Body of pancreas (tissue), 4 donors: ENCODE measurements at regions not wholly inside any gene's neighbourhood (a gene's known extent, or its start where the extent isn't known, plus 50 kb on each side); places are given as distances from the start of the nearest gene placed in this dataset.

Experiments
- ATAC-seq: fragments of 150-250 bp; one replicate; pipeline ENCODE4 v1.9.1; 2016
- DNase-seq, 4 donors: peaks; one replicate each; pipeline ENCODE4 v3.0.0-alpha.2; 2019
- H3K27ac ChIP-seq, 4 donors: fragments of 200-600 bp; sonication (generic); 1 replicate in 3 of 4; 2 replicates in 1 of 4; pipeline versions ENCODE4 v1.5.1 to v1.6.1; 2016 to 2019; ENCODE audit warnings: mild to moderate bottlenecking in 1 of 4, mixed read lengths in 1 of 4, moderate library complexity in 1 of 4
- H3K27me3 ChIP-seq, 2 donors: fragments of 200-600 bp; sonication (generic); one replicate each; pipeline ENCODE4 v1.6.0; 2016; ENCODE audit warnings: mild to moderate bottlenecking in 1 of 2
- H3K36me3 ChIP-seq, 2 donors: fragments of 200-600 bp; sonication (generic); replicated peaks in 1 of 2; 2 replicates each; pipeline ENCODE4 v1.5.1; 2016; ENCODE audit warnings: low read depth in 2 of 2; ENCODE audit not compliant: insufficient read depth in 1 of 2
- H3K4me1 ChIP-seq: fragments of 200-600 bp; sonication (generic); one replicate; pipeline ENCODE4 v1.6.0; 2016
- H3K4me3 ChIP-seq, 2 donors: fragments of 200-600 bp; sonication (generic); 1 replicate in 1 of 2; 2 replicates in 1 of 2; pipeline ENCODE4 v1.5.1; 2016 to 2019
- H3K9me3 ChIP-seq, 3 donors: fragments of 200-600 bp; sonication (generic); 1 replicate in 2 of 3; 2 replicates in 1 of 3; pipeline ENCODE4 v1.5.1; 2016
- POLR2A ChIP-seq, 3 donors: fragments of 450-650 bp; IDR thresholded peaks; one replicate each; pipeline ENCODE4 v1.6.1; 2016; ENCODE audit warnings: antibody characterized with exemption in 3 of 3, mild to moderate bottlenecking in 2 of 3
- whole genome bisulfite sequencing, 2 donors: methylation state at CpG; one replicate each; pipeline ENCODE4 v1.1.5; 2017; 5-methylcytosine and 5-hydroxymethylcytosine counted together
- intact Hi-C: fragments of 100-400 bp; cut with DNase I; formaldehyde crosslinking; loops from one replicate; pipeline ENCODE4 v1.15.1; 2023
- TF ChIP-seq, protein P1 (sequence below), 7 experiments: fragments of 450-650 bp in 4 of 7; fragments of 200-600 bp in 3 of 7; sonication (generic) in 3 of 7; IDR thresholded peaks; one replicate each; pipeline ENCODE4 v1.5.1; 2016 to 2019; ENCODE audit warnings: antibody characterized with exemption in 7 of 7

DNA sequence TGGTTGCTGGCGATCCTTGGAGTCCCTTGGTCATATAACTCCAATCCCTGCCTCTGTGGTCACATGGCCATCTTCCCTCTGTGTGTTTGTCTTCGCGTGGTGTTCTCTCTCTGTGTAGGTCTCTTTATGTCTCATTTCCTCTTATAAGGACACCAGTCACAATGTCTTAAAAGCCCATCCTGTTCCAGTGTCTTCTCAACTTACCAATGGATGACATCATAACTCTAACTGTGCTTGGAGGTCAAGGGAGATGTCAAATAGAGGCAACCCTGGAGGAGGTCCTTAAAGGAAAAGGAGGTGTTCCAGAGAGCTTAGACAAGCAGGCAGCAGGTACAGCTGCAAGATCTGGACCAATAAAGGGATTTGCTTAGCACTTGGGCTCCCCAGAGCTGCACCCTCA lies 143.0 kb downstream of the BUB3 start:
- Histone ChIP-seq H3K4me1 (no peaks in the 10 kb centered on the region), H3K4me3 (no peak overlapping the region), H3K9me3 (no peaks in the 10 kb centered on the region), H3K36me3 (no peaks in the 10 kb centered on the region), H3K27me3 (no peaks in the 10 kb centered on the region), H3K27ac (no peak overlapping the region)
- WGBS, 2 donors: 75 to 77% methylated on average over 3 of the region's 3 CpGs
- no peak for DNase-seq
- intact Hi-C loops: no loop called here
- ATAC-seq: no peak
- no peak for TF ChIP-seq POLR2A (IDR thresholded peaks at IDR 0.05)
- TF ChIP-seq, protein P1, sequence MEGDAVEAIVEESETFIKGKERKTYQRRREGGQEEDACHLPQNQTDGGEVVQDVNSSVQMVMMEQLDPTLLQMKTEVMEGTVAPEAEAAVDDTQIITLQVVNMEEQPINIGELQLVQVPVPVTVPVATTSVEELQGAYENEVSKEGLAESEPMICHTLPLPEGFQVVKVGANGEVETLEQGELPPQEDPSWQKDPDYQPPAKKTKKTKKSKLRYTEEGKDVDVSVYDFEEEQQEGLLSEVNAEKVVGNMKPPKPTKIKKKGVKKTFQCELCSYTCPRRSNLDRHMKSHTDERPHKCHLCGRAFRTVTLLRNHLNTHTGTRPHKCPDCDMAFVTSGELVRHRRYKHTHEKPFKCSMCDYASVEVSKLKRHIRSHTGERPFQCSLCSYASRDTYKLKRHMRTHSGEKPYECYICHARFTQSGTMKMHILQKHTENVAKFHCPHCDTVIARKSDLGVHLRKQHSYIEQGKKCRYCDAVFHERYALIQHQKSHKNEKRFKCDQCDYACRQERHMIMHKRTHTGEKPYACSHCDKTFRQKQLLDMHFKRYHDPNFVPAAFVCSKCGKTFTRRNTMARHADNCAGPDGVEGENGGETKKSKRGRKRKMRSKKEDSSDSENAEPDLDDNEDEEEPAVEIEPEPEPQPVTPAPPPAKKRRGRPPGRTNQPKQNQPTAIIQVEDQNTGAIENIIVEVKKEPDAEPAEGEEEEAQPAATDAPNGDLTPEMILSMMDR (IDR thresholded peaks at IDR 0.05): no peak

GRCh38 chr10:123298583-123298982 lies 144.4 kb downstream of the BUB3 start:
- 87 to 90% methylated on average over 5 of the region's 5 CpGs for WGBS, 2 donors
- Histone ChIP-seq H3K4me1 (no peaks in the 10 kb centered on the region), H3K36me3 (no peaks in the 10 kb centered on the region), H3K27ac (no peak overlapping the region), H3K27me3 (no peaks in the 10 kb centered on the region), H3K9me3 (no peaks in the 10 kb centered on the region), H3K4me3 (no peak overlapping the region)
- intact Hi-C loops: no loop called here
- DNase-seq: no peak
- ATAC-seq: no peak
- TF ChIP-seq POLR2A (IDR thresholded peaks at IDR 0.05): no peak
- TF ChIP-seq, protein P1 (IDR thresholded peaks at IDR 0.05): no peak

DNA sequence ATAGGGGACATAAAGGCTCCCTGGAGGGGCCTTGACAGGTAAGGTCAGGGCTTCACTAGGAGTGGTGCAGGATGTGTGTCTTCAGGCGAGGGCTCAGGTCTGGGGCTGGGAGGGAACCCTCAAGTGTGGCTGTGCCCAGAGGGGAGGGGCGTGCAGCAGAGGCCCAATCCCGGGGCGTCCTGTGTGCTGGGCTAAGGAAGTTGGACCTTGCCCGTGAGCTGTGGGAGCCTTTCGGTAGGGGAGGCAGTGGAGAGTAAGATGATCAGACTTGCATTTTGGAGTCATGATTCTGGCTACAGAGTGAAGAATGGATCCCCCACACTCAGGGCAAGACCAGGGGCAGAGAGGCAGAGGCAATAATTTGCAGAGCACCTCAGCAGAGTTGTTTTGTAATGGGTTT lies 145.4 kb downstream of the BUB3 start:
- no peaks in the 10 kb centered on the region for H3K27me3 ChIP-seq
- intact Hi-C loops: no loop called here
- ATAC-seq (no peak), DNase-seq (no peak)
- 66 to 79% methylated on average over 6 of the region's 6 CpGs for WGBS, 2 donors
- no peak for TF ChIP-seq POLR2A (IDR thresholded peaks at IDR 0.05)
- TF ChIP-seq, protein P1 (IDR thresholded peaks at IDR 0.05): no peak
- no peaks in the 10 kb centered on the region for H3K36me3 ChIP-seq
- no peak overlapping the region for H3K4me3 ChIP-seq
- no peaks in the 10 kb centered on the region for H3K9me3 ChIP-seq
- H3K4me1 ChIP-seq: no peaks in the 10 kb centered on the region
- H3K27ac ChIP-seq: no peak overlapping the region

DNA sequence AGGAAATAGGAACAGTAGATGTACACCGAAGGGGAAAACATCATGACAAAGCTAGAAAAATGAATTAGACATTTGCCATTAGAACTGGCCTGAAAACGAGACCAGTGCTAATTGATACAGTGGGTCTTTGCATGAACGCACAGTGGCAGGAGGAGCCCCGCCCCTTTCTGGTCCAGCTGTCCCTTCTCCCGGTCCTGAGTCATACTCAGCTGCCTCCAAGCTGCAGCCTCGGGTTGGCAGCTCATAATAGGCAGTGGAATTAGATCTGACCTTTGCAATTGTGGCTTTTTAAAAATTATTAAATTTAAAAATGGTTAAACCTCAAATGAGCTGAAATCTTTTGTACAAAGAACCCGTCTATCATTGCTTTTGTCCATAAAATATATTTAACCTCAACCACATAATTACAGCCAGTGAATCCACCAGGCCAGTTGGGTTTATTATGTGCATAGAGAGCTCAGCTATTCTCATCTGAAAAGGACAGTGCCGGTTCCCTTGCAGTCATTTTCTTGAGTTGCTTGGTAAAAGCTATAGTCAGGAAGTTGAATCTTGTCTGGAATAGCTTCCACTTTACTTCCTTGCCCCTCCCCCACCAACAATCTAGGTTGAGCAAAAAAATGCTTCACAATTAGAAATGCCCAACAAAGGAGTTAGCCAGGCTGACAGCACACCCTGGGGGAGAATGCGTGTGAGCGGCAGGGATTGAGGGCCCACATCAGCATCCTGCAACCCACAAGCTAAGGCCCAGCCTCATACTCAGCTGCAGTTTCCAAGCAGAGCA lies 147.1 kb downstream of the BUB3 start:
- 40 to 49% methylated on average over 10 of the region's 10 CpGs for WGBS, 2 donors
- intact Hi-C loops: no loop called here
- Histone ChIP-seq H3K27ac (no peak overlapping the region), H3K27me3 (no peaks in the 10 kb centered on the region), H3K36me3 (no peaks in the 10 kb centered on the region), H3K4me1 (no peaks in the 10 kb centered on the region), H3K4me3 (no peak overlapping the region), H3K9me3 (no peaks in the 10 kb centered on the region)
- TF ChIP-seq, protein P1 (IDR thresholded peaks at IDR 0.05): no peak
- TF ChIP-seq POLR2A (IDR thresholded peaks at IDR 0.05): no peak
- ATAC-seq (no peak), DNase-seq (peak; percentile 17 to 37 (median 33))
